NCI-H1092 treated with DMSO at 0.1 percent for 48 hours (cell line): ENCODE measurements at regions not wholly inside any gene's neighbourhood (a gene's known extent, or its start where the extent isn't known, plus 50 kb on each side); places are given as distances from the start of the nearest gene placed in this dataset.
"Not testable (repeated sequence)": the region's sequence is repeated elsewhere in the genome, so short reads cannot be mapped to it uniquely, and the experiment has no call there.

Experiments used
- DNase-seq: peaks from one replicate; lab custom pipeline; 2025; lab: John Stamatoyannopoulos, UW

DNA sequence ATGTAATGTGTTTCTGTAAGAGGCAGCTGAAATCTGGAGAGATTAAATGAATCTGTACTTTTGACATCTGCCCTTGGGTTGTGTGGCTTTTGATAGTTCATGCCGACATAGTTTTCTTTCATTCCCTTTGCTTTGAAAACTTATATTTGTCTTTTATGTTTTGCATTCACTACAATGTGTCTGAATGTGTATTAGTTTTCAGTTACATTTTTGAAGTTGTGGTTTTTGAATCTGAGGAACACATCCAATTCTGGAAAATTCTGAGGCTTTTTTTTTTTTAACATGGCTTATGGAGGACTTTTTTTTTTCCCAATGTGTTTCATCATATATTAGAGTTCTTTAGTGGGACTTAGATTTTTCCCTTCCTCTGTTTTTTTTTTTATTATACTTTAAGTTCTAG is 683.7 kb upstream of the SOX9 start:
- no peak for DNase-seq

DNA sequence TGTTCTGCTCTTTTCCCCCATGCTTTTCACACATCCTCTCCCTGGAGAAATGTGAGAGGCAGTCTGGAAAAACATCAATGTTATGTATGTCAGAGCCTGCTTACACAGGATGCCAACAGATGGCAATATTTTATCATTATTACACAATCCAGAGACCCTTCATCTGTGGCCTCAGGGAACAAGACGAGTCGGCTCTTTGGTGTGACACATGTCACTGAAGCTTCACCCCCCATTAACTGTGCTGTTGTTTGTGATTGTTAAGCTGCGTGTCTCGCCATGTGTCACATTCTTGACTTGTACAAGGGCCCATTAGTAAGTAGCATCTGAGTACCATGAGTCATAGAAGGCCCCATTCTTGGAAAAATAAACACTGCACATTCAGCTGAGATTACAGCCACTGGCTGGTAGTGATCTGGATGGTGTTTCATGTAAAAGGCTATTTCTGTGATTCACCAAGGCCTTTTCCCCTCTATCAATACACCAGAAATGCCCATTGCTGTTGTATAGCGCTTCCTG is 682.1 kb upstream of the SOX9 start:
- DNase-seq, result peak; percentile 79

DNA sequence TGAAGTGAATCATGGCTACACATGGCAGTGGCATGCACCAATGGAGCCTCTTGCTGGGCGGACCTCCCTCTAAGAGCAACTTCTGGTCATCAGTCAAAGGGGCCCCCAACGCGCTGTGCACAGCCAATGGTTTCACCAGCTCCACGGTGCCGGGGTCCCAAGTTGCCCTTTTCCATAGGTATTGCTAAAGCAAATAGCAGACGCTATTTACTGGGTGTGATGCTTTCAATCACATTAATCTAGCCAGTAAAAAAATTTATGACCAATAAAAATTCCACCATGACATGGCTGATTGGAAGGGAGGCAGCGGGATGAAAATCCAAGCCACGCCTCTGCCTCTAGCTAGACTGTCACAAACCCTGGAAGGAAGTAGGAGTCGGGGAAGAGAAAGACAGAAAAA is 680.3 kb upstream of the SOX9 start:
- DNase-seq, result no peak

DNA sequence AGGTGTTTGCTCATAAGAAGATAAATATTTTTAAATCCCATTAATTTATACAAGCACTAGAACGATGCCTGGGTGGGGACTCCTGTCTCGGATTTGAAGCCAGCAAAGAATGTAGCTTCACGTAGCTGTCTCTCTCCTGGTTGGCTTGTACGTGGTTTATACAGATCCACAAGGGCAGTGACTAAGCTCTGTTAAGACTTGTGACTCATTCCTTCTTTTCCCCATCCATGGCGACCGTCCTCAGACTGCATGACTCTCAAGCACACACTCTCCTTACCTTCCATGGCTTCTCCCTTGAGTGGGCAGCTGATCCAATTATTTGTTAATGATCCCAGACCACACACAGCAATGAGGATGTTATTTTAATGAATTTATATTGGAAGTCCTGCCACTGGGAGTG is 679.7 kb upstream of the SOX9 start:
- no peak for DNase-seq

- no peak for DNase-seq
These were observed 676.7 kb upstream of the SOX9 start for GRCh38 chr17:71444078-71444477.

GRCh38 chr17:71446645-71447437 is 674.0 kb upstream of the SOX9 start:
- no peak for DNase-seq

DNA sequence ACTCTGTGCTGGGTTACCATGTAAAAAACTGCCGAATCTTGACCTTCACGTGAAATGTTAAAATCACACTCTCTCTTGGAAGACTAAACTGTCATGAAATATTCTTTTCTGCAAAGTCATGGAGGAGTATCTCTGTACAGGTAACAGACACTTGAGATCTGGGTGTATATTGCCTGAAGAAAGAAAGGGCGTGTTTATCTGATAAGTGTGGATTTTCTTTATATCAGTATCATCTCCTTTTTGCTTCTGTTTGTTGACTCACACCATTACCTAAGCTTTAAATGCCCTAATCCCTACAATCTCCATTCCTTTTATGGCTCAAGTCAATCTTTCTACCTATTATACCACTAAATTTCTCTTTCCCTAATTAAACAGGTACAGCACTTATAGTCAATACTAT is 673.2 kb upstream of the SOX9 start:
- DNase-seq, result no peak

- DNase-seq, result not testable (repeated sequence)
These were observed 670.2 kb upstream of the SOX9 start for GRCh38 chr17:71450657-71451056.

DNA sequence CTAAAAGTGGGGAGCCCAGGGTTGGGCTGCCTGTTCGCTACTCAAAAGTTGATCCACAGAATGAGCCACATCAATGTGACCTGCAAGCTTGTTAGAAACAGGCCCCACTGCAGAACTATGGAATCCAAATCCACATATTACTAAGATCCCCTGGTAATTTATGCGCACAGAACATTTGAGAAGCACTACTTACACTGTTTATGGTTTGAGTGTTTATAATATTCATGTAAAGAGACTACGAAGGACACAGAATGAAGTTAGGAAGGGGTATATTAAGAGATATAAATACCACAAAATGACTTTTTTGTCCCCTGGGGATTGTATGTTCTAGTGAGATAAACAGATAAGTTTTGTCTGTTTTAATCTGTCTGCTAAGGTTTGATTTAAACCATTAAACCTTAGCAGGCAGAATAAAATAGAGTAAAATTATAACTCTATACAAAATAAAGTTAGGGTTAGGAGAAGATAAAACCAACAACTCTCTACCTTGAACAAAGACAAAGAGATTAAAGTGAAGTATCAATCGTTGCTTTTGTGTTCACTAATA is 666.9 kb upstream of the SOX9 start:
- DNase-seq, result no peak

GRCh38 chr17:71455219-71455618 is 665.6 kb upstream of the SOX9 start:
- no peak for DNase-seq

- no peak for DNase-seq
These were observed 662.5 kb upstream of the SOX9 start for GRCh38 chr17:71458322-71458721.

- DNase-seq, result peak; percentile 4
These were observed 659.9 kb upstream of the SOX9 start for GRCh38 chr17:71460943-71461342.

DNA sequence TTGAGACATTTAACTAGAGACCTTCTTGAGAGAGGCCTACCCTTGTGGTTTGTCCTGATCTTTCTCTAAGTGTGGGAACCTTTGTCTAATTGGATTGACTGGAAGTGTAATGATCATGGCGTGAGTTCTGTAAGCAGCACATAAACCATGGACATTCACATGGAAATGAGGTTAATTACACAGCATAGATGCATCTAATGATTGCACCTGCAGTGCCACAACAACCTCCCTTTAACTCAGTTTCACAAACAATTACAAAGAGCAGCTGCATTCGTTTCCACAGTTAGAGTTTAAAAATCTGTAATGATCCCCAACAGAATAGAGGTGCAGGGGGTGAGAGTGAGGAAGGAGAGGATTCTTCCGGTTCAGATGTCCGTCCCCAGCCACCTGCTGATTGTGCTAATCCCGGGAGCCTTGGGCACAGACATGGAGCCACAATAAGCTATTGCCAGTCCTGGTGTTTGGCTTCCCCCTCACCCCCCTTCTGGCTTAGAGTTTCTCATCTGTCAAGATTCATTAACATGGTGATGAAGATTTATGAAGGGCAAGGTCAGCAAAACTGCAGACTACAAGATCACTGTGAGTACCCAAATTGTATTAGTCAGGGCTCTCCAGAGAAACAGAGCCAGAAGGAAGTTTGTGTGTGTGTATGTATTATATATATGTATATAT is 659.2 kb upstream of the SOX9 start:
- no peak for DNase-seq

DNA sequence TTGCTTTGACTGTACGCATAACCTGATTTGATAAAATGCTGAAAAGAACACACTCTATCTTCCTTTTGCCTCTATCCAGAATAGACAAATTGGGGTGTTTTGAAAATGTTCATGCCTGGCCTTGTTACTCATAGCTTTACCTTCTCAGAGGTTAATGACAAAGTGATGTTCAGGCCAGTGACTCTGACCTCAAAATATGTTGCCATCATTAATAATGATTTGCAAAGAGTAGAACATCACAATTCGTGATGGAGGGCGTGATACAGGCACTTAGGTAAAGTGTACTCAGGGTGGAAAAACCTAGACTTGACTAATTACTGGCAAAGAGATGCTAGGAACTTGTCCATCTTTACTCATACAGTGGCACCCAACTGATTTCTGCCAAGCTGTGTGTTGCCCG is 656.6 kb upstream of the SOX9 start:
- DNase-seq, result no peak

GRCh38 chr17:71464751-71465150 is 656.1 kb upstream of the SOX9 start:
- DNase-seq, result no peak

GRCh38 chr17:71467719-71468118 is 653.1 kb upstream of the SOX9 start:
- DNase-seq, result no peak

DNA sequence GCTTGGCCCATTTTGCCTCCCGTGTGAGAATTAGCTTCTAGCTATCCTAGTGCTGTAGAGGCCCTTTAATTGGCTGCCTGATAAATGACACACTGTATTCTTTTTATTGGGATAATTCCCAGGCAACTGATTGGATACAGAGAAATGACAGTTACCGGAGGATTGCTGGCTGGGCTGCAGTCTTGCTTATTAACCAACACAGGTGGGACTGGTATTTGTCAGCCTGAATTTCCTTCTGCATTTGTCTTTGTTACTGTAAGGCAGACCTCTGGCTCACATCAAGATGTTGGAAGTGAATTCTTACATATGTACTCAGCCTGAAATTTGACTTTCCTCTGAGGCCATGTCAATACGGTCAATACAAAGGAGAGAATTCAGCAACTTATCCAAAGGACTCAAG is 650.8 kb upstream of the SOX9 start:
- no peak for DNase-seq

GRCh38 chr17:71472809-71473789 is 647.7 kb upstream of the SOX9 start:
- DNase-seq, result peak; percentile 70

GRCh38 chr17:71477356-71477755 is 643.5 kb upstream of the SOX9 start:
- DNase-seq, result no peak

GRCh38 chr17:71480099-71480498 is 640.7 kb upstream of the SOX9 start:
- no peak for DNase-seq

DNA sequence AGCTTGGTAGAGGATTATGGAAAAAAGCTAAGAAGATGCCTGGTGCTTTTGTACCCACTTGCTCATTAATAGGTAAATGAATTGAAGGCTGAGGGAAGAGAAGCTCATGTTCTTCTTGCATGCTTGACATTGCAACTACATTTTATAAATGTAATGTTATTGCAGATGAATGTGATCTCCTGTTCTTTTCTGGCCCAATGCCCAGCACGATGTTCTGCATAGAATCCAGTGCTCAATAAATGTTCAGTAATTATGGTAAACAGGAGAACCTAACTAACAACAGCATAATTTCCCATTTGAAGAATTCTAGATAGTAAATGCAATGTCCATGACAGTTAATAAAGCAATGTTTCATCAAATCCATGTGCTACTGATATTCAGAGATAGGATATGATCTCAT is 638.2 kb upstream of the SOX9 start:
- DNase-seq, result peak; percentile 2

DNA sequence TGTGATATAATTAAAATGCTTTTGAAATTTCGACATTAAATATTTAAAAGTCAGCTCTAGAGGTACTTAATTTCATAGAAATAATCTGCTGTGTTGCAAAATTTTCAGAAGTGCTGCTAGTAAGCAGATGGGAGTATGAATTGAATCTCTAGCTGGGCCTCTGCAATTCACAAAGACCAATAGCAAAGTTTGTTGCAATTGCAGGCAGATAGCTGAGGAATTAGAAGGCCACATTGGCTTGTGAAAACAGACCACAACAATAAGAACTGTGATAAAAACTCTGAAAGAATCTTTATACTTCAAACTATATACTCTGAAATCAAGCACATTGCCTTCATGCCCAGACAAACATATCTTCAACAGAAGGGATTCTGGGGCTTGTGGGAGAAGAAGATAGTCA is 636.3 kb upstream of the SOX9 start:
- DNase-seq, result no peak
